GM18517 (cell line): ENCODE measurements at regions not wholly inside any gene's neighbourhood (a gene's known extent, or its start where the extent isn't known, plus 50 kb on each side); places are given as distances from the start of the nearest gene placed in this dataset.
"Not testable (repeated sequence)": the region's sequence is repeated elsewhere in the genome, so short reads cannot be mapped to it uniquely, and the experiment has no call there.

ENCODE experiments used
- ATAC-seq: cut with Tn5 transposase; IDR thresholded peaks from one replicate; pipeline ENCODE4 v1.9.1; 2021; ENCODE audit warnings: mild to moderate bottlenecking, moderate library complexity; ENCODE audit not compliant: unreplicated experiment

DNA sequence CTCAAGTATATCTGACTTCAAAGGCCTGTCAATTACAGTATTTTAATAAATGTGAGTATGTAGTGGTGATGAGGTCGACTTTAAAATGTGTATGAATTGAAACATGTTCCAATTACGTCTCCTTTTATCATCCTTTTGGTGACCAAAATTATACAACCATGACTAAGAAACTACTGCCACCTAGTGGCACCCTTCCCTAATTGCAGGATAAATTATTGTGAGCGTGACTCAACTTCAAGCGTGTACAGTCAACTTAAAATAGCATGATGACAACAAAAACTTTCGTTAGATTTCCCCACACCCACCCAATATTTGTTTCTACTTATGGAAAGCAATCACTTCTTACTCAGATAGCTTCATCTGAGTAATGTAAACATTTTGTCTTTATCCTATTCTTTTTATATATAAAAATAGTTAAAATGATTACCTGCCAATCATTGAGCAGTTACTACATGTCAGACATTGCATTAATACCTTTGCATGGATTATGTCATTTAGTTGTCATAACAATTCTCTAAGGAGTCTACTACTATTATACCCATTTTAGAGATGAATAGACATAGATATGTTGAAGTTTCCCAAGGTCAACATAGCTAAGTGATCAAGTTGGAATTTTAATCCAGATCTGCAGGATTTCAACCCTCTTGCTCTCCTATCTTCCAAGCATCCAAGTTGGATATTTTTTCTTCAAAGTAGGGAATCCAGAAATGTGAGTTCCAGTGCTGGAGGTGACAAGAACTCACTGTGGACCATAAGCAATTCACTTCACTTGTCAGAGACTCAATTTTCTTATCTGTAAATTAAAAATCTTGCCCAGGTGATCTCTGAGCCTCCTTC lies 106.0 kb downstream of the MEX3B start:
- ATAC-seq, result no peak

- ATAC-seq, result no peak
Observed at GRCh38 chr15:81937189-81937588, 108.6 kb downstream of the MEX3B start.

- no peak for ATAC-seq
Observed at GRCh38 chr15:81930582-81931369, 115.0 kb downstream of the MEX3B start.

GRCh38 chr15:81929557-81929956 lies 116.3 kb downstream of the MEX3B start:
- no peak for ATAC-seq

DNA sequence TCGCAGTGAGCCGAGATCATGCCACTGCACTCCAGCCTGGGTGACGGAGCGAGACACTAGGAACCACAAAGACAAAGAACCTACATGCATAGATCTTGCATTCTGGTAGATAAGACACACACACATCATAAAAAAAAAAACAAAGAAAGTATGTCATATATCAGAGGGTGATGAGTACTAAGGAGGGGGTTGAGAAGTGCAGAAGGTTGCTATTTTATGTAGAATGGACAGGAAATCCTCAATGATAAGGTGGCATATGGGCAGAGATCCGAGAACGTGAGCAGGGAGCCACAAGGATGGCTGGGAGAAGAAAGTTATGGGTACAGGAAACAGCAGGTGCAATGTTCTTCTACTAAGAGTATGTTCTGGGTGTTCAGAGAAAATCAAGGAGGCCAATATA lies 118.8 kb downstream of the MEX3B start:
- no peak for ATAC-seq

DNA sequence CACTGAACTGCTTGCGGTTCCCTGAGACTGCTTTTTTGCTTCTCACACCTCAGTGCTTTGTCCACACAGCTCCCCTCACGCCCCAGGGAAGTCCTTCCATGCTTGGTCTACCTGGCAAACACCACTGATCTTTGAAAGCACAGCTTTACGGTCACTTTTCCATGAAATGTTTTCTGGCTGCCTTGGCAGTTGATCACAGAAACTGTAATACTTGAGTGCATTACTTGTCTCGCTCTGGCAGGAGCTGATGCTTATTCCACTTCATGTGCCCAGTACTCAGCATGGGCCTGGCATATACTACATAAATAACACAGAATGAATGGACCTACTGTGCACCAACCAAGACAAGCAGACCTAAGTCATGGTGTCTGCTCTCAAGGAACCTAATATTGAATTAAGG lies 121.1 kb downstream of the MEX3B start:
- no peak for ATAC-seq

DNA sequence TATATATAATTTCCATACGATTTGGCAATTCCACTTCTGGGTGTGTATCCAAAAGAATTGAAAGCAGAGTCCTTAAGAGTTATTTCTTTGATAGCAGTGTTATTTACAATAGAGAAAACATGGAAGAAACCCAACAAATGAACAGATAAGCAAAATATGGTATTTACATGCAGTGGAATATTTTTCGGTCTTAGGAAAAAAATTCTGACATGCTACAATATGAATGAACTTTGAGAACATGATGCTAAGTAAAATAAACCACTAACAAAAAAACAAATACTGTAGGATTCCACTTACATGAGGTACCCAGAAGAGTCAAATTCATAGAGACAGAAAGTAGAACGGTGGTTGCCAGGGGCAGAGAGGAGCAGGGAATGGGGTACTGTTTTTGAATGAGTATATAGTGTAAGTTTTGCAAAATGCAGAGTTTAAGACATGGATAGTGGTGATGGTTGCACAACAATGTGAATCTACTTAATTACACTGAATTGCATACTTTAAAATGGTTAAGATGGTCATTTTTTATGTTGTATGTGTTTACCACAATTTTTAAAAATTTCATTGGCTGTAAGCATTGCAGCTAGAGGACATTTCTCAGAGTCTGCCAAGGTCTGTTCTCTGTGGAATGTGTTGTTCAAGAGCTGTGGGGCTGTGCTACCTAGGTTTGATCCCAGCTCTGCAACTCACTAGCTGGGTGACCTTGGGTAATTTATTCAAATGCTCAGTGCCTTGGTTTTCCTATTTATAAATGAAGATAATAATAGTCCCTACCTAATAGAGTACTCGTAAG lies 122.1 kb downstream of the MEX3B start:
- no peak for ATAC-seq

DNA sequence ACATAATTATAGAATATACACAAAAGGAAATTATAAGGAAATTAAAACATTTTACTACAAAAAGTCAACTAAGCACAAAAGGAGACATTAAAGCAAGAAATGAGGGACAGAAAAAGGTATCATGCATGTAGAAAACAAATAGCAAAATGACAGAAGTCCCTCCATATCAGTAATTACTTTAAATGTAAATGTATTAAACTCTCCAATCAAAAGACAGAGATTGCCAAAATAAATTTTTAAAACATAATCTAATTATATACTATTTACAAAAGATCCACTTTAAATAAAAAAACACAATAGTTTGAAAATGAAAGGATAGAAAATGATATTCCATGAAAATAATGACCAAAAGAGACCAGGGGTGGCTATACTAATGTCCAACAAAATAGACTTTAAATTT lies 123.7 kb downstream of the MEX3B start:
- no peak for ATAC-seq

DNA sequence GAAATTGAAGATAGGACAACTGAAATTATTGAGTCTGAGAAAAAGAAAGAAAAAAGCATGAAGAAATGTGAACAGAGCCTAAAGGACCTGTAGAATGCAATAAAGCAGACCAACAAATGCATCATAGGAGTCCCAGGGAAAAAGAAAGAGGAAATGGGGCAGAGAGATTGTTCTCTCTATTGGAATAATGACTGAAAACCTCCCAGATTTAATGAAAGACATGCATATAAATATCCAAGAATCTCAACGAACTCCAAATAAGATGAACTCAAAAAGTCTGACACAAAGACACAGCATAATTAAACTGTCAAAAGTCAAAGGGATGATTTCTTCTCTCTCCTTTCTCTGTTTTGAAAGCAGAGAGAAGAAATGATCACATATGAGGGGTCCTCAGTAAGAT lies 124.7 kb downstream of the MEX3B start:
- no peak for ATAC-seq

DNA sequence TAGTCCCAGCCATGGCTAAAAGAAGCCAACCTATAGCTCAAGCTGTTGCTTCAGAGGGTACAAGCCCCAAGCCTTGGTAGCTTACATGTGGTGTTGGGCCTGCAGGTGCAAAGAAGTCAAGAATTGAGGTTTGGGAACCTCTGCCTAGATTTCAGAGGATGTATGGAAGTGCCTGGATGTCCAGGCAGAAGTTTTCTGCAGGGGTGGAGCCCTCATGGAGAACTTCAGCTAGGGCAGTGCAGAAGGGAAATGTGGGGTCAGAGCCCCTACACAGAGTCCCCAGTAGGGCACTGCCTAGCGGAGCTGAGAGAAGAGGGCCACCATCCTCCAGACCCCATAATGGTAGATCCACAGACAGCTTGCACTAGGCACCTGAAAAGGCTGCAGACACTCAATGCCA lies 127.1 kb downstream of the MEX3B start:
- ATAC-seq, result not testable (repeated sequence)

DNA sequence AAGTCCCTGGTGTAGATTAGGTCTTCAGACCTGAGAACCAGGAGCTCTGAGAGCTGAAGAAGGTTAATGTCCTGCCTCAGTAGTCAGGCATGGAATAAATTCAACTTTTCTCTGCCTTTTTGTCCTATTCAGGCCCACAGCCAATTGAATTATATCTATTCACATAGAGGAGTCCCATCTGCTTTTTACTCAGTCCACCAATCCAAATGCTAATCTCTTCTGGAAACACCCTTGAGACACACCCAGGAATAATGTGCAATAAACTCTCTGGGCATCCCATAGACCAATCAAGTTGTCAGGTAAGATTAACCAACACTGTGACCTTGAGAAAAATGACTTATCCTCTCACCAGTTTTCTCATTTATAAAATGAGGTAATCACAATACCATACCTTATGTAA lies 129.4 kb downstream of the MEX3B start:
- no peak for ATAC-seq

DNA sequence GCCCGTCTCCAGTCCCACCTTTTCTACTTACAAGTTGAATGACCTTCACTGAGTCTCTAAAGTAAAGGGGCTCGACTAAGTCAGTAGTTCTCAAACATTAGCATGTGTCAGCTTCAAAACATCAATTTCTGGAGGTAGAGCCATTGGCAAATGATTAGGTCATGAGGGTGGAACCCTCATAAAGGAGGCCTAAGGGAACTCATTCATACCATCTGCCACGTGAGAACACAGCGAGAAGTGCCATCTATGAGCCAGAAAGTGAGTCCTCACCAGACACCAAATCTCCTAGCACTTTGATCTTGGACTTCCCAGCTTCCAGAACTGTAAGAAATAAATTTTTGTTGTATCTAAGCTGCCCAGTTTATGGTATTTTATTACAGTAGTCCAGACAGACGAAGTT lies 129.8 kb downstream of the MEX3B start:
- ATAC-seq, result no peak

GRCh38 chr15:81914734-81915256 lies 131.0 kb downstream of the MEX3B start:
- ATAC-seq, result no peak

- ATAC-seq, result no peak
Observed at GRCh38 chr15:81914333-81914732, 131.5 kb downstream of the MEX3B start.

DNA sequence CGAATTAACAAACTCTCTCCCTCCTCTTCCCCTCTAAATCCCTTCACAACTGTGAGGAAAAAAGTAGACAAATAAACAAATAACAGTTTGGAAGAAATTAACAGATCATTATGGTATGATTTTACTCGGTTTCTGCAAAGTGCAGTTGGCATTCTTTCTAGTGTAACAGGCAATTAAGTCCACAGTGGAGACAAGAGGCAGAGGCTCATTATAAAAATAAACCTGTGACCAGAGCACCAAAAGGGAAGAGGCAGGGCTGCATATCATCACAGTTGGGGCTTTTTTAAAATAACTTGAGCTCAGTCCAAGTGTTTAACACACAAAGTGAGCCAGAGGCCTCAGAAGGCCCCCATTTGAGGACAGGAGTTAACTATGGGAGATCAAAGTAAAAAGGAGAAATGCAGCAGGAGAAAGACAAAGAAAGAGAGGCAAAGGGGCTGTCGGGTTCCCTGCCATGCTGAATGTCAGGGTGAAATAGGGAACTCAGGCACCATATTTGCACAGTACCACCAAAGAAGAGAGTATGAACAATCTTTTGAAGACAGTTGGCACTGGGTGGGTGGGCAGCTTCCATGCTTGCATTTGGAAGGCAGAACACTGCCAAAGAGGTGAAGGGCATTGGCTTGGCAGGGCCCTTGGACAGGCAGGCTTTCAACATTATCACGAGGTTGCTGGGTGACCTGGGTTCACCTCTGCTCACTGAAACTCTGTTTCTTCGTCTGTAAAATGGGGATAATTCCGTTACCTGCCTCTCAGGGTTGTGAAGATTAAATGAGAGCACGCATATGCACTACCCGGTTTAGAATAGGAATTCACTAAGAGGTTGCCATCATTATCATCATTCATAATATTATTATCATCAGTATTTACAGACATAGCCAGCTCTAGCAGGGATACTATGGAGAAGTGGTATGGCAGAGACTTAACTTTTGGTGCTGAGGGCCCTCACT lies 134.5 kb downstream of the MEX3B start:
- ATAC-seq, result no peak

GRCh38 chr15:81910355-81911021 lies 135.3 kb downstream of the MEX3B start:
- no peak for ATAC-seq

DNA sequence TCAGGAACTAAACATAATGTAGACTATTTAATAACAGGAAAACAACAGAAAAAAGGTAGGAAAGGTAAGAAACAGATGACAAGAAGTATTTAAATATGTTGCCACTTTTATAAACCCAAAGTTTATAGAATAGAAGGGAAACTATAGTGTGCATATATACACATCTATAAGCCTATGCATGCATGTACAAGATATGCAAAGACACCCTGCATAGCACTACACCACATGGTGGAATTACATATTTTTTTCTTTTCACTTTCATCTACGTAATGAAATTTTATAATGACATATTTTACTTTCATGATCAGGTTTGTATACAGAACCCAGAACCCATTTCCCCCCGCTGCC lies 136.8 kb downstream of the MEX3B start:
- no peak for ATAC-seq

DNA sequence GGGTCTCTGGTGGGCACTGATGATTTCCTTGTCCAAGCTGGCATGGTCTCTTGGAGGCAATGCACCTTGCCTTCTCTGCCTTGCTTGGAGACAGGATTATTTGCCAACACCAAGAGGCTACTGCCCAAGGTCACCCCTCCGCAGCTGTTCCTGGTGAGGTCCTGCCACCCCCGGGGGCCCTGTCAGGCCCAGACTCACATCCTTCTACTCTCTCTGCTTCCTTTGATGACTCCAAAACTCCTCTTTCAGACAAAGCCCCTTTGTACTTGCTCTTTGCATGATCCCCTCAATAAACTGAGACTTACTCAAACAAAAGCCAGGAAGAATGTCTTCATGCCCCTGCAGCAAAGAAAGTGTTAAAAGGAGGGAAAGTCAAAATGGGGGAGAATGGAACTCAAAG lies 137.7 kb downstream of the MEX3B start:
- no peak for ATAC-seq

DNA sequence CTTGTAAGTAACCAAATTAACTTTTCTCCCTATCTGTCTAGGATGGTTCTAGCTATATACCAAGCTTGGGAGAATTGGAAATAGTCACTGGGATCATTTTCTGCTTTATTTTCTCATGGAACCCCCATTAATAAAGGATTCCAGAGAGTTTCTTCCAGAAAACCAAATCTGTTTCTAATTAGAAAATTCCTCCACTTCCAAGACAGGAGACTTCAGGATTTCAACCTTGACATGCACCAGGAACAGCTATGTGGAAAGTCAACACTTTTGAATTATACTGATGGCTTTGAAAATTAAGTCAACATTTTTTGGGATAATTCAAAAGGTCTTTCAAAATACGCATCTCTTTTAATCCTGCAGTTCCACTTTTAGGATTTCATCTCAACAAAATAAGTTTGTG lies 138.3 kb downstream of the MEX3B start:
- ATAC-seq, result no peak

DNA sequence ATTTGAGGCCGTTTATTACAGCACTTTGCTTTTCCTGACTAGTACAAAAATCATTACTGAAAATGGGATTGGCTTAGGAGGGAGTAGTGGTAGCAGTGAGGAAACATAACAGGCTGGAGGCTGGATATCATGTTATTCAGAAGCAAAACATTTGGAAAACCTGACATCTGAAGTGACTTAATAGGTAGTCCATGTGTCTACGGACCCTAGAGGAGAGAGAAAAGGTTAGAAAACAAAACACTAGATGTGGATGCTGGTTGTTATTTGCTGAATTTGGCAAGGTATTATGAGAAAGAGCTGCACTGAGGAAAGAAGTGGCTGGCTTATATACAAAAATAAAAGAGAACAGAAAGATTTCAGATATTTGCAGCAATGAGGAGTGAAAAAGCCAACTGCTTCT lies 139.9 kb downstream of the MEX3B start:
- ATAC-seq, result no peak
